Activated CD8-positive, alpha-beta T cell treated with anti-CD3 and anti-CD28 coated beads, Interleukin-2, amount 10 ng/mL, durations not matched to agents 7 days and 5 days (primary cell): ENCODE measurements at regions not wholly inside any gene's neighbourhood (a gene's known extent, or its start where the extent isn't known, plus 50 kb on each side); places are given as distances from the start of the nearest gene placed in this dataset.
A peak's percentile ranks its signal among the peaks of the same experiment; 100 is the strongest.

Source experiments
- ATAC-seq: fragments of 150-1000 bp; cut with Tn5 transposase; one replicate; pipeline ENCODE4 v1.10.0; 2021; ENCODE audit warnings: moderate library complexity
- CTCF ChIA-PET: fragments of 350-600 bp; sonication (Branson Sonifier 250); formaldehyde crosslinking; loops from one replicate; lab custom pipeline; 2021; ENCODE audit warnings: antibody characterized with exemption; lab: Charles Lee
- POLR2A ChIA-PET: fragments of 350-600 bp; sonication (Branson Sonifier 250); formaldehyde crosslinking; loops from one replicate; lab custom pipeline; 2021; ENCODE audit warnings: antibody characterized with exemption; lab: Charles Lee
- DNase-seq: peaks from one replicate; pipeline ENCODE4 v3.0.0-alpha.2; 2020
- H3K27ac Mint-ChIP-seq: one replicate; pipeline ENCODE4 v1.8.0; 2021; ENCODE audit warnings: mild to moderate bottlenecking, mixed read lengths
- H3K27me3 Mint-ChIP-seq: one replicate; pipeline ENCODE4 v1.8.0; 2021; ENCODE audit warnings: low read depth, mixed read lengths
- H3K36me3 Mint-ChIP-seq: one replicate; pipeline ENCODE4 v1.8.0; 2021; ENCODE audit warnings: low read depth, mixed read lengths
- H3K4me1 Mint-ChIP-seq: one replicate; pipeline ENCODE4 v1.8.0; 2021; ENCODE audit warnings: low read depth, mixed read lengths
- H3K4me3 Mint-ChIP-seq: one replicate; pipeline ENCODE4 v1.8.0; 2021; ENCODE audit warnings: mild to moderate bottlenecking, mixed read lengths
- H3K9me3 Mint-ChIP-seq: one replicate; pipeline ENCODE4 v1.8.0; 2022; ENCODE audit warnings: mixed read lengths; ENCODE audit not compliant: insufficient read depth

DNA sequence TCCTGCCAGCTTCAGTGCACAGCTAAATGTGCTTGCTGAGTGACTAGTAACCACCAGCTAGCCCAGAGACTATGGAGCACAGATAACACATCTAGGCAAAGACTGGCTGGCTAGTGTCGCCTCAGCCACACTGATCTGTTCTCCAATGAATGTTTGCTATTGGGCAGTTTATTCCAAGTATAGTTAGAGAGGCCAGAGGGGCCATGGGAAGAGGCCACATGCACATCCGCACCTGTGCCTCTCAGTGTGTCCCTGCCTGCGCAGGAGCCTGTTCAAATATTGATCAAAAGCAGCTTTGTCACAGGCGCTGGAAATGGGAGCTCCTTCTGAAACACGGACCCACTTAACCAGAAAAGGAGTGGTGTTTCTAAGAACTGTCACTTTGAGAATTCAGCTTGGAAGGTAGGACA, 51.3 kb upstream of the ATP1A1 start:
- Mint-ChIP-seq H3K9me3 (no peaks in the 10 kb centered on the region), H3K27ac (peak overlapping the region; percentile 43), H3K36me3 (peaks cover 2% of the 10 kb centered on the region), H3K4me3 (no peak overlapping the region), H3K4me1 (peaks cover 51% of the 10 kb centered on the region), H3K27me3 (no peaks in the 10 kb centered on the region)
- ChIA-PET CTCF (interaction anchor here (1.5 kb wide), 1 partner anchor 19 kb away, joined by 4 read pairs; no protein-coding TSS in a partner anchor), POLR2A (no interaction called here)
- DNase-seq = peak; percentile 32
- peak; percentile 21 for ATAC-seq

DNA sequence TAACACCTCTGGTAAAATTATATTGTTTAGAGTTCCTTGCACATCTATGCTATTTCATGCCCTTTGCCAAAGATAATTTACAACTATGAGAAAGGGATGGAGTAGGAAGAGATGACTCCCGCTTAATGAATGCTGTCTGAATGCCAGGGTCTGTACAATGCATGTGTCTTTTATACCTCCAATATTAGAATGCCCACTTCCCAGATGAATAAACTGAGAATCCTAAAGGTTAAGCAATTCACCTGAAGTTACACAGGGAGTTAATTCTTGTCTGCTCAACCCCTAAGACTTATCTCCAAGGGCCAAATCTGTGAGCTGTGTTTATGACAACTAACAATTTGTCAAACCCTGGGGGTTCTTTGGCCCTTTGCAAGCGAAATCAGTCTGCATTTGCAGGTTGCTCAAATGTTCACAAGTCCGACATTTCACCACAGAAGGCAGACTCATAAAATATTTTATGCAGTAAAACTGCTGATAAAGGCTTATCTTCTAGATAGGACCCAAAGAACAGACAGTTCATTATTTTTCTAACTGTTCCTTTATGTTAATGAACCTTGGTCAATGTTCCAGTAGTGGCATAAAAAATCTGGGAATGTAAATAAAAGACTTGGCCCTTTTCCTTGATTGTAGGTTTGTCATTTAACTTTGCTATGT, 50.2 kb upstream of the ATP1A1 start:
- Mint-ChIP-seq H3K9me3 (no peaks in the 10 kb centered on the region), H3K4me1 (peaks cover 56% of the 10 kb centered on the region), H3K4me3 (no peak overlapping the region), H3K27ac (peak overlapping the region; percentile 0), H3K27me3 (no peaks in the 10 kb centered on the region), H3K36me3 (peaks cover 2% of the 10 kb centered on the region)
- POLR2A ChIA-PET = no interaction called here
- ATAC-seq = no peak
- CTCF ChIA-PET = interaction anchor here (1.1 kb wide), 1 partner anchor 162 kb away, joined by 3 read pairs; no protein-coding TSS in a partner anchor
- no peak for DNase-seq
